IPS-15b (cell line): ENCODE measurements at regions not wholly inside any gene's neighbourhood (a gene's known extent, or its start where the extent isn't known, plus 50 kb on each side); places are given as distances from the start of the nearest gene placed in this dataset.

Source experiments
- H3K27me3 ChIP-seq: one replicate; pipeline ENCODE4 v1.6.1; 2013; ENCODE audit warnings: low read length; ENCODE audit not compliant: control insufficient read depth, insufficient read depth
- H3K36me3 ChIP-seq: one replicate; pipeline ENCODE4 v1.6.1; 2013; ENCODE audit warnings: low read length; ENCODE audit not compliant: control insufficient read depth, insufficient read depth
- H3K4me1 ChIP-seq: one replicate; pipeline ENCODE4 v1.6.1; 2013; ENCODE audit warnings: mild to moderate bottlenecking, low read length; ENCODE audit not compliant: control insufficient read depth, insufficient read depth
- H3K4me3 ChIP-seq: one replicate; pipeline ENCODE4 v1.5.1; 2013; ENCODE audit warnings: low read depth, low read length
- H3K9ac ChIP-seq: one replicate; pipeline ENCODE4 v1.6.1; 2013; ENCODE audit warnings: low read depth, mild to moderate bottlenecking, low read length
- H3K9me3 ChIP-seq: one replicate; pipeline ENCODE4 v1.6.1; 2013; ENCODE audit warnings: mild to moderate bottlenecking, low read length; ENCODE audit not compliant: control insufficient read depth, insufficient read depth

GRCh38 chr3:22088204-22088603, 337.2 kb upstream of the ZNF385D start:
- Histone ChIP-seq H3K36me3 (no peaks in the 10 kb centered on the region), H3K27me3 (no peaks in the 10 kb centered on the region), H3K9ac (no peak overlapping the region), H3K4me1 (peaks cover 2% of the 10 kb centered on the region), H3K9me3 (no peaks in the 10 kb centered on the region), H3K4me3 (no peak overlapping the region)

GRCh38 chr3:22089284-22089683, 338.3 kb upstream of the ZNF385D start:
- peaks cover 2% of the 10 kb centered on the region for H3K4me1 ChIP-seq

GRCh38 chr3:22091329-22091728, 340.3 kb upstream of the ZNF385D start:
- Histone ChIP-seq H3K9ac (no peak overlapping the region), H3K27me3 (no peaks in the 10 kb centered on the region), H3K36me3 (no peaks in the 10 kb centered on the region), H3K9me3 (no peaks in the 10 kb centered on the region), H3K4me3 (no peak overlapping the region), H3K4me1 (peaks cover 2% of the 10 kb centered on the region)

More at GRCh38 chr3:22089284-22089683, 338.3 kb upstream of the ZNF385D start:
- no peaks in the 10 kb centered on the region for H3K9me3 ChIP-seq
- no peak overlapping the region for H3K4me3 ChIP-seq
- no peaks in the 10 kb centered on the region for H3K27me3 ChIP-seq
- H3K9ac ChIP-seq, result no peak overlapping the region
- H3K36me3 ChIP-seq, result no peaks in the 10 kb centered on the region

- H3K9ac ChIP-seq, result no peak overlapping the region
- no peaks in the 10 kb centered on the region for H3K36me3 ChIP-seq
- no peaks in the 10 kb centered on the region for H3K27me3 ChIP-seq
Observed at GRCh38 chr3:22098021-22098420, 347.0 kb upstream of the ZNF385D start.

GRCh38 chr3:22101351-22101750, 350.3 kb upstream of the ZNF385D start:
- Histone ChIP-seq H3K4me1 (no peaks in the 10 kb centered on the region), H3K9me3 (no peaks in the 10 kb centered on the region), H3K4me3 (no peak overlapping the region), H3K27me3 (no peaks in the 10 kb centered on the region), H3K36me3 (no peaks in the 10 kb centered on the region), H3K9ac (no peak overlapping the region)

More at GRCh38 chr3:22098021-22098420, 347.0 kb upstream of the ZNF385D start:
- H3K4me3 ChIP-seq, result no peak overlapping the region
- H3K4me1 ChIP-seq, result no peaks in the 10 kb centered on the region
- no peaks in the 10 kb centered on the region for H3K9me3 ChIP-seq

GRCh38 chr3:22101811-22102210, 350.8 kb upstream of the ZNF385D start:
- Histone ChIP-seq H3K36me3 (no peaks in the 10 kb centered on the region), H3K27me3 (no peaks in the 10 kb centered on the region), H3K4me1 (no peaks in the 10 kb centered on the region), H3K9me3 (no peaks in the 10 kb centered on the region), H3K4me3 (no peak overlapping the region), H3K9ac (no peak overlapping the region)

- Histone ChIP-seq H3K4me1 (no peaks in the 10 kb centered on the region), H3K36me3 (no peaks in the 10 kb centered on the region), H3K4me3 (no peak overlapping the region), H3K9ac (no peak overlapping the region), H3K9me3 (no peaks in the 10 kb centered on the region), H3K27me3 (no peaks in the 10 kb centered on the region)
Observed at GRCh38 chr3:22103423-22103822, 352.4 kb upstream of the ZNF385D start.

GRCh38 chr3:22106213-22106896, 355.3 kb upstream of the ZNF385D start:
- Histone ChIP-seq H3K27me3 (no peaks in the 10 kb centered on the region), H3K36me3 (no peaks in the 10 kb centered on the region), H3K4me1 (no peaks in the 10 kb centered on the region), H3K9ac (no peak overlapping the region), H3K9me3 (no peaks in the 10 kb centered on the region), H3K4me3 (no peak overlapping the region)

GRCh38 chr3:22111226-22111625, 360.2 kb upstream of the ZNF385D start:
- no peak overlapping the region for H3K4me3 ChIP-seq
- H3K27me3 ChIP-seq, result no peaks in the 10 kb centered on the region
- H3K4me1 ChIP-seq, result no peaks in the 10 kb centered on the region
- H3K36me3 ChIP-seq, result no peaks in the 10 kb centered on the region
- no peaks in the 10 kb centered on the region for H3K9me3 ChIP-seq
- no peak overlapping the region for H3K9ac ChIP-seq

GRCh38 chr3:22113453-22113852, 362.4 kb upstream of the ZNF385D start:
- H3K27me3 ChIP-seq, result no peaks in the 10 kb centered on the region
- H3K9ac ChIP-seq, result no peak overlapping the region
- H3K36me3 ChIP-seq, result no peaks in the 10 kb centered on the region
- H3K4me1 ChIP-seq, result no peaks in the 10 kb centered on the region
- H3K4me3 ChIP-seq, result no peak overlapping the region
- H3K9me3 ChIP-seq, result no peaks in the 10 kb centered on the region

- no peak overlapping the region for H3K4me3 ChIP-seq
- no peaks in the 10 kb centered on the region for H3K27me3 ChIP-seq
- H3K4me1 ChIP-seq, result no peaks in the 10 kb centered on the region
- H3K9me3 ChIP-seq, result no peaks in the 10 kb centered on the region
- H3K9ac ChIP-seq, result no peak overlapping the region
- no peaks in the 10 kb centered on the region for H3K36me3 ChIP-seq
Observed at GRCh38 chr3:22115581-22115980, 364.6 kb upstream of the ZNF385D start.

- no peaks in the 10 kb centered on the region for H3K4me1 ChIP-seq
- no peaks in the 10 kb centered on the region for H3K36me3 ChIP-seq
- no peak overlapping the region for H3K9ac ChIP-seq
- H3K4me3 ChIP-seq, result no peak overlapping the region
- no peaks in the 10 kb centered on the region for H3K27me3 ChIP-seq
- no peaks in the 10 kb centered on the region for H3K9me3 ChIP-seq
Observed at GRCh38 chr3:22117091-22117490, 366.1 kb upstream of the ZNF385D start.
